ENCODE measurements at regions not wholly inside any gene's neighbourhood (a gene's known extent, or its start where the extent isn't known, plus 50 kb on each side); places are given as distances from the start of the nearest gene placed in this dataset.

DNA sequence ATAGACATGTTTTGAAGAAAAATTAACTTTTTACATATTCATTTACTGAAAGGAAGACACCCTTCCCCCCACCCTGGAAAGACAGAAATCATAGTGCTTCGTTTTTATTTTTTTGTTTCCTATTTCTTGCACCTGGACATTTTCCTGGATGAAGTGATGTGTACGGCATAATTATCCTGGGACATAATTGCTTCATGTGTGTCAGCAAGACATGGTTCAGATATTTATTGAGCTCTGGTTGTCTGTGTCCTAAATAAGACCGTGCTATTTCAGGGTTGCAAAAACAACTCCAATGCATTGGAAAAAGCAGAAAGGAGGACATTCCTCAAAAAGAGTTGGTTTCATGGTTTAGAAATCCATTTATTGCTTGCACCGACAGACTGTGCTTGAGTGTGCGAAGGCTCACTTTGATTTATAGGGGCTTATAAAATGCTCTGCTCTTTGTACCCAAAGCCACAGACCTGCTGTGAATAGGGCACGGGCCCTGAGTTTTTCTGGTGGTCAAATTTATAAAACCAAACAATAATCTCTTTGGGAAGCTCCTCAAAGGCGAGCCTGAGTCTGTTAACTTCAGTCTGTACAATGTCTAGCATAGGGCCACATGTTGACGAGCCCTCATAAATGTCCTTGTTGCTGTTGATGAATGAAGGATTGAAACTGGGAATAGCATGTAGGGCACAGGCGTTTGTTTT is 179.5 kb downstream of the SOX4 start:
- Histone ChIP-seq H3K79me2 (ENCODE audit: control insufficient read depth, insufficient read depth, low read length) (no peaks in the 10 kb centered on the region), H3K27ac (ENCODE audit: low read length in 2 of 2) (no peak overlapping the region), H3K36me3 (replicated peaks in 1 of 2; ENCODE audit: control extremely low read depth in 1 of 2, control insufficient read depth in 1 of 2, extremely low read depth in 1 of 2, insufficient read depth in 2 of 2, low read length in 1 of 2) (no peaks in the 10 kb centered on the region), H3K4me1 (ENCODE audit: control insufficient read depth in 2 of 2, insufficient read depth in 2 of 2, low read length in 2 of 2) (no peaks in the 10 kb centered on the region), H4K20me1 (ENCODE audit: control insufficient read depth, insufficient read depth, low read length, poor library complexity, severe bottlenecking) (no peaks in the 10 kb centered on the region), H3K4me2 (replicated peaks; ENCODE audit: low read depth, low read length, poor library complexity, severe bottlenecking) (no peak overlapping the region), H3K9me3 (ENCODE audit: control extremely low read depth in 1 of 3, control insufficient read depth in 2 of 3, insufficient read depth in 1 of 3, low read length in 2 of 3) (no peaks in the 10 kb centered on the region), H3K27me3 (replicated peaks in 1 of 4; ENCODE audit: control extremely low read depth in 1 of 4, control insufficient read depth in 3 of 4, insufficient read depth in 4 of 4, low read length in 3 of 4) (no peaks in the 10 kb centered on the region), H3K9ac (ENCODE audit: low read length) (no peak overlapping the region), H2AFZ (ENCODE audit: insufficient read depth, low read depth, low read length, poor library complexity, severe bottlenecking) (no peak overlapping the region), H3K4me3 (ENCODE audit: control extremely low read depth in 1 of 5, extremely low read depth in 1 of 5, insufficient read depth in 1 of 5, low read depth in 2 of 5, low read length in 4 of 5) (no peak overlapping the region)
- H3K9me3 Mint-ChIP-seq (ENCODE audit: insufficient read depth): no peaks in the 10 kb centered on the region
- intact Hi-C loops (cut with micrococcal nuclease): no loop called here
- no peaks in the 10 kb centered on the region for H3K4me1 Mint-ChIP-seq
- ATAC-seq (ENCODE audit: low read depth) (no peak), DNase-seq (no peak)
- no peak overlapping the region for H3K4me3 Mint-ChIP-seq
- no peak overlapping the region for H3K27ac Mint-ChIP-seq
- 93% methylated on average over 7 of the region's 9 CpGs for WGBS (ENCODE audit: insufficient coverage)
- peaks cover 2% of the 10 kb centered on the region for H3K27me3 Mint-ChIP-seq
- ChIA-PET CTCF (no interaction called here), POLR2A (no interaction called here)
- TF ChIP-seq, protein P1, sequence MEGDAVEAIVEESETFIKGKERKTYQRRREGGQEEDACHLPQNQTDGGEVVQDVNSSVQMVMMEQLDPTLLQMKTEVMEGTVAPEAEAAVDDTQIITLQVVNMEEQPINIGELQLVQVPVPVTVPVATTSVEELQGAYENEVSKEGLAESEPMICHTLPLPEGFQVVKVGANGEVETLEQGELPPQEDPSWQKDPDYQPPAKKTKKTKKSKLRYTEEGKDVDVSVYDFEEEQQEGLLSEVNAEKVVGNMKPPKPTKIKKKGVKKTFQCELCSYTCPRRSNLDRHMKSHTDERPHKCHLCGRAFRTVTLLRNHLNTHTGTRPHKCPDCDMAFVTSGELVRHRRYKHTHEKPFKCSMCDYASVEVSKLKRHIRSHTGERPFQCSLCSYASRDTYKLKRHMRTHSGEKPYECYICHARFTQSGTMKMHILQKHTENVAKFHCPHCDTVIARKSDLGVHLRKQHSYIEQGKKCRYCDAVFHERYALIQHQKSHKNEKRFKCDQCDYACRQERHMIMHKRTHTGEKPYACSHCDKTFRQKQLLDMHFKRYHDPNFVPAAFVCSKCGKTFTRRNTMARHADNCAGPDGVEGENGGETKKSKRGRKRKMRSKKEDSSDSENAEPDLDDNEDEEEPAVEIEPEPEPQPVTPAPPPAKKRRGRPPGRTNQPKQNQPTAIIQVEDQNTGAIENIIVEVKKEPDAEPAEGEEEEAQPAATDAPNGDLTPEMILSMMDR (IDR thresholded peaks at IDR 0.05): no peak
- TF ChIP-seq EZH2 (IDR thresholded peaks at IDR 0.05; ENCODE audit: borderline replicate concordance, insufficient read depth, low read depth, low read length, poor library complexity, severe bottlenecking): no peak

DNA sequence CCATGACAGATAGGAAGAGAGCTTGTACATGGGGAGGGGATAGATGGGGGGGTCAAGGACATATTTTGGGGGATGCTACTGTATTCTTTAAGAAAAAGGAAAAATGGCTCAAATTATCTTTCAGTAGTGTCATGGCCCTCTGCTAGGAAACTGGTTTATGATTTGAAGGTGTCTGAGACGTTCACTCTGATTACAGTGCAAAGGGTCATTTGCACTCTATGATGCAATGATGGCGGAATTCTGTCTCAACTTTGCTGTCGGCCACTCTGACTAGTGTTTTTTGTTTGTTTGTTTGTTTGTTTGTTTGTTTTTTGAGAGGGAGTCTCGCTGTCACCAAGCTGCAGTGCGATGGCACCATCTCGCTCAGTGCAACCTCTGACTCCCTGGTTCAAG is 180.0 kb downstream of the SOX4 start:
- Histone ChIP-seq H3K4me2 (replicated peaks; ENCODE audit: low read depth, low read length, poor library complexity, severe bottlenecking) (no peak overlapping the region), H3K27me3 (replicated peaks in 1 of 4; ENCODE audit: control extremely low read depth in 1 of 4, control insufficient read depth in 3 of 4, insufficient read depth in 4 of 4, low read length in 3 of 4) (no peaks in the 10 kb centered on the region), H3K36me3 (replicated peaks in 1 of 2; ENCODE audit: control extremely low read depth in 1 of 2, control insufficient read depth in 1 of 2, extremely low read depth in 1 of 2, insufficient read depth in 2 of 2, low read length in 1 of 2) (no peaks in the 10 kb centered on the region), H3K9ac (ENCODE audit: low read length) (no peak overlapping the region), H3K4me1 (ENCODE audit: control insufficient read depth in 2 of 2, insufficient read depth in 2 of 2, low read length in 2 of 2) (no peaks in the 10 kb centered on the region), H3K4me3 (ENCODE audit: control extremely low read depth in 1 of 5, extremely low read depth in 1 of 5, insufficient read depth in 1 of 5, low read depth in 2 of 5, low read length in 4 of 5) (no peak overlapping the region), H4K20me1 (ENCODE audit: control insufficient read depth, insufficient read depth, low read length, poor library complexity, severe bottlenecking) (no peaks in the 10 kb centered on the region), H3K27ac (ENCODE audit: low read length in 2 of 2) (no peak overlapping the region), H3K79me2 (ENCODE audit: control insufficient read depth, insufficient read depth, low read length) (no peaks in the 10 kb centered on the region), H2AFZ (ENCODE audit: insufficient read depth, low read depth, low read length, poor library complexity, severe bottlenecking) (no peak overlapping the region), H3K9me3 (ENCODE audit: control extremely low read depth in 1 of 3, control insufficient read depth in 2 of 3, insufficient read depth in 1 of 3, low read length in 2 of 3) (no peaks in the 10 kb centered on the region)
- H3K27me3 Mint-ChIP-seq: no peaks in the 10 kb centered on the region
- no peak for DNase-seq
- WGBS (ENCODE audit: insufficient coverage): 93% methylated on average over 6 of the region's 6 CpGs
- no peak for TF ChIP-seq EZH2 (IDR thresholded peaks at IDR 0.05; ENCODE audit: borderline replicate concordance, insufficient read depth, low read depth, low read length, poor library complexity, severe bottlenecking)
- TF ChIP-seq, protein P1 (IDR thresholded peaks at IDR 0.05): no peak
- no peak overlapping the region for H3K4me3 Mint-ChIP-seq
- no peak overlapping the region for H3K27ac Mint-ChIP-seq
- intact Hi-C loops (cut with micrococcal nuclease): no loop called here
- H3K4me1 Mint-ChIP-seq: no peaks in the 10 kb centered on the region
- no peak for ATAC-seq (ENCODE audit: low read depth)
- H3K9me3 Mint-ChIP-seq (ENCODE audit: insufficient read depth): no peaks in the 10 kb centered on the region
- ChIA-PET POLR2A (no interaction called here), CTCF (no interaction called here)

Measured in B cell (primary cell).